Keratinocyte (primary cell): ENCODE measurements at regions not wholly inside any gene's neighbourhood (a gene's known extent, or its start where the extent isn't known, plus 50 kb on each side); places are given as distances from the start of the nearest gene placed in this dataset.

Source experiments
- DNase-seq: peaks from one replicate; pipeline ENCODE4 v3.0.0-alpha.2; 2011; ENCODE audit warnings: low read depth, missing footprints, low spot score
- FAIRE-seq: peaks from 2 replicates; lab custom pipeline; 2011; peaks lifted over from hg19 to GRCh38; lab: Jason Lieb, UNC
- H2AFZ ChIP-seq: 2 replicates; pipeline ENCODE4 v1.6.0; 2012; ENCODE audit warnings: low read length, control low read depth, inconsistent platforms; ENCODE audit not compliant: control insufficient read depth
- H3K27ac ChIP-seq: 2 replicates; pipeline ENCODE4 v1.5.1; 2011; ENCODE audit warnings: low read length; ENCODE audit not compliant: control insufficient read depth, insufficient read depth
- H3K27me3 ChIP-seq: 3 replicates; pipeline ENCODE4 v1.6.0; 2011; ENCODE audit warnings: low read length; ENCODE audit not compliant: control insufficient read depth, insufficient read depth; ENCODE audit errors: extremely low read depth
- H3K36me3 ChIP-seq, 2 experiments: 2 replicates in 1 of 2; 3 replicates in 1 of 2; pipeline ENCODE4 v1.5.1; 2011; ENCODE audit warnings: low read length in 2 of 2, mild to moderate bottlenecking in 1 of 2; ENCODE audit not compliant: control insufficient read depth in 2 of 2, insufficient read depth in 2 of 2; ENCODE audit errors: extremely low read depth in 1 of 2
- H3K4me1 ChIP-seq: 3 replicates; pipeline ENCODE4 v1.5.1; 2011; ENCODE audit warnings: low read length; ENCODE audit not compliant: control insufficient read depth, insufficient read depth; ENCODE audit errors: extremely low read depth
- H3K4me2 ChIP-seq: 3 replicates; pipeline ENCODE4 v1.6.0; 2011; ENCODE audit warnings: low read depth, low read length; ENCODE audit not compliant: control insufficient read depth, insufficient read depth; ENCODE audit errors: extremely low read depth
- H3K4me3 ChIP-seq, 3 experiments: fragments of 200-600 bp in 1 of 3; sonication (generic) in 1 of 3; 2 replicates in 2 of 3; 3 replicates in 1 of 3; pipeline ENCODE4 v1.5.1; 2011 to 2016; ENCODE audit warnings: low read length in 3 of 3, mild to moderate bottlenecking in 3 of 3, control low read depth in 2 of 3, inconsistent platforms in 1 of 3, low read depth in 1 of 3, mixed read lengths in 1 of 3, mixed run types in 1 of 3, moderate library complexity in 1 of 3; ENCODE audit not compliant: control insufficient read depth in 2 of 3, insufficient read depth in 2 of 3; ENCODE audit errors: extremely low read depth in 1 of 3
- H3K79me2 ChIP-seq: 2 replicates; pipeline ENCODE4 v1.6.0; 2012; ENCODE audit warnings: low read length; ENCODE audit not compliant: control insufficient read depth, insufficient read depth
- H3K9ac ChIP-seq: 3 replicates; pipeline ENCODE4 v1.6.0; 2011; ENCODE audit warnings: low read length; ENCODE audit not compliant: control insufficient read depth, insufficient read depth; ENCODE audit errors: extremely low read depth
- H3K9me1 ChIP-seq: 3 replicates; pipeline ENCODE4 v1.6.0; 2011; ENCODE audit warnings: low read length; ENCODE audit not compliant: control insufficient read depth, insufficient read depth; ENCODE audit errors: extremely low read depth
- H3K9me3 ChIP-seq: 2 replicates; pipeline ENCODE4 v1.5.1; 2012; ENCODE audit warnings: low read depth, low read length; ENCODE audit not compliant: control insufficient read depth
- H4K20me1 ChIP-seq: 3 replicates; pipeline ENCODE4 v1.6.0; 2011; ENCODE audit warnings: low read length; ENCODE audit not compliant: control insufficient read depth, insufficient read depth; ENCODE audit errors: extremely low read depth
- CTCF ChIP-seq, 3 experiments: IDR thresholded peaks in 1 of 3; conservative IDR thresholded peaks in 1 of 3; optimal IDR thresholded peaks in 1 of 3; 2 replicates in 2 of 3; 3 replicates in 1 of 3; pipeline versions ENCODE3 to v1.5.1; 2011; ENCODE audit warnings: low read length in 3 of 3, mild to moderate bottlenecking in 3 of 3, moderate library complexity in 2 of 3, control low read depth in 1 of 3, inconsistent platforms in 1 of 3; ENCODE audit not compliant: insufficient read depth in 2 of 3; ENCODE audit errors: extremely low read depth in 1 of 3
- EZH2 ChIP-seq: IDR thresholded peaks from one replicate; pipeline ENCODE4 v1.6.1; 2012; ENCODE audit warnings: inconsistent platforms, mild to moderate bottlenecking, low read length, moderate library complexity
- dilution Hi-C: fragments of 300-500 bp; cut with MboI; formaldehyde crosslinking; loops from one replicate; pipeline ENCODE4 v1.7.0; 2020; ENCODE audit warnings: low sequenced_read_pairs; ENCODE audit not compliant: extremely low pct_ligation_motif_present

- Histone ChIP-seq H3K27me3 (no peaks in the 10 kb centered on the region), H3K36me3 (no peaks in the 10 kb centered on the region), H3K9ac (no peak overlapping the region), H3K4me1 (no peaks in the 10 kb centered on the region), H3K27ac (no peak overlapping the region), H2AFZ (no peak overlapping the region), H3K4me2 (no peak overlapping the region), H4K20me1 (no peaks in the 10 kb centered on the region), H3K4me3 (no peak overlapping the region), H3K79me2 (no peaks in the 10 kb centered on the region), H3K9me3 (no peaks in the 10 kb centered on the region), H3K9me1 (no peaks in the 10 kb centered on the region)
- FAIRE-seq (no peak), DNase-seq (no peak)
- no peak for TF ChIP-seq EZH2
- TF ChIP-seq CTCF (optimal IDR thresholded peaks at IDR 0.05 in 1 of 3, IDR thresholded peaks at IDR 0.05 in 1 of 3, conservative IDR thresholded peaks at IDR 0.05 in 1 of 3; ENCODE audit: extremely low read depth in 1 of 3, insufficient read depth in 2 of 3, low read length in 3 of 3): no peak
- dilution Hi-C loops: no loop called here
Observed at GRCh38 chr10:36283827-36284226, 641.7 kb upstream of the FZD8 start.

- Histone ChIP-seq H3K9me3 (no peaks in the 10 kb centered on the region), H3K4me2 (no peak overlapping the region), H3K4me3 (no peak overlapping the region), H3K4me1 (no peaks in the 10 kb centered on the region), H3K79me2 (no peaks in the 10 kb centered on the region), H4K20me1 (no peaks in the 10 kb centered on the region), H3K27ac (no peak overlapping the region), H2AFZ (peak overlapping the region; percentile 20), H3K9ac (no peak overlapping the region), H3K9me1 (no peaks in the 10 kb centered on the region), H3K36me3 (no peaks in the 10 kb centered on the region), H3K27me3 (no peaks in the 10 kb centered on the region)
- dilution Hi-C loops: no loop called here
- DNase-seq (no peak), FAIRE-seq (no peak)
- TF ChIP-seq CTCF (optimal IDR thresholded peaks at IDR 0.05 in 1 of 3, IDR thresholded peaks at IDR 0.05 in 1 of 3, conservative IDR thresholded peaks at IDR 0.05 in 1 of 3; ENCODE audit: extremely low read depth in 1 of 3, insufficient read depth in 2 of 3, low read length in 3 of 3) (no peak), EZH2 (no peak)
Observed at GRCh38 chr10:36281831-36282331, 639.8 kb upstream of the FZD8 start.
